Stimulated activated CD4-positive, alpha-beta T cell treated with anti-CD3 and anti-CD28 coated beads, Interleukin-12 subunit alpha, Interleukin-12 subunit beta, amount 100 ng/mL, for 24 hours (primary cell): ENCODE measurements at regions not wholly inside any gene's neighbourhood (a gene's known extent, or its start where the extent isn't known, plus 50 kb on each side); places are given as distances from the start of the nearest gene placed in this dataset.

Experiments
- DNase-seq, 2 experiments: peaks; one replicate each; pipeline ENCODE4 v3.0.0-alpha.2; 2020; ENCODE audit warnings: low read depth in 2 of 2

- DNase-seq = no peak
Observed at GRCh38 chr14:98741523-98741922, 530.5 kb downstream of the BCL11B start.

- DNase-seq = no peak
Observed at GRCh38 chr14:98742001-98742400, 530.0 kb downstream of the BCL11B start.

GRCh38 chr14:98743536-98743935, 528.5 kb downstream of the BCL11B start:
- no peak for DNase-seq

DNA sequence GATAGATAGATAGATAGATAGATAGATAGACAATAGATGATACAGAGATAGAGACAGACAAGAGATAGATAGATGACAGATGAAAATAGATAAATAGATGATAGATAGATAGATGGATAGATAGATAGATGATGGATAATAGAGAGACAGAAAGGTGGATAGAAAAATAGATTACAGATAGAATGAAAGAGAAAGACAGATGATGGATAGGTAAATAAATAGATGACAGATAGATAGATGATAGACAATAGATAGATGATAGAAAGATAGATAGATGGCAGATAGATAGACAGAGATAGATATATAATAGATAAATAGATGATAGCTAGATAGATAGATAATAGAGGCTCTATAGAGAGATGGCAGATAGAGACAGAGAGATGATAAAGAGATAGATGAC, 523.0 kb downstream of the BCL11B start:
- no peak for DNase-seq

DNA sequence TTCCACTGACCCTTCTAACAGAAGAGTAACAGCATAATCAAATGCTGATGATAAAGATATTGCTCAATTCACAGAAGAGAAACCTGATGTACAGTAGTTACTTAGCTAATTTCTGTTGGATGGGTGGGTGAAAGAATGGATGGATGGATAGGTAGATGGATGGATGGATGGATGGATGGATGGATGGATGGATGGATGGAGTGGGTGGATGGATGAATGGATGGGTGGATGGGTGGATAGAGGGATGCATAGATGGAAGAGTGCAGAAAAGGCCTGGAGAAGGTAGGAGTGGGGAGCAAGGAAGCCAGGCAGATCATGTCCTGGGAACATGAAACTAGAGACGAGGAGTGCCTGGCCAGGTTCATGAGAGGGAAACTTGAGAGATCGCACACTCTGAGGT, 520.9 kb downstream of the BCL11B start:
- no peak for DNase-seq

DNA sequence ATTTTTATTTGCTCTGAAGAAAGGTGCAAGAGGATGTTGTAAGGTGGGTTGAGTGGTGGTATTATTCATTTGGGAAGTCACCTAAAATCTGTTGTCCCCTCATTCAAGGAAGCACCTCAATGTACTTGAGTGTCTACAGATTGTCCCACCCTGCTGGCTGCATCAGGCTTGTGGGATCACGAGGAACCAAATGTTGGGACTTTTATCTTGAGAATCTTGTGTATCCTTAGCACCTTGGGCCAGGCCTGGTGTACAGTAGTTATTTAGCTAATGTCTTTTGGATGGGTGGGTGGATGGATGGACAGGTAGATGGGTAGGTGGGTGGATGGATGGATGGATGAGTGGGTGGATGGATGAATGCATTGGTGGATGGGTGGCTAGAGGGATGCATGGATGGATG, 519.3 kb downstream of the BCL11B start:
- DNase-seq = no peak

DNA sequence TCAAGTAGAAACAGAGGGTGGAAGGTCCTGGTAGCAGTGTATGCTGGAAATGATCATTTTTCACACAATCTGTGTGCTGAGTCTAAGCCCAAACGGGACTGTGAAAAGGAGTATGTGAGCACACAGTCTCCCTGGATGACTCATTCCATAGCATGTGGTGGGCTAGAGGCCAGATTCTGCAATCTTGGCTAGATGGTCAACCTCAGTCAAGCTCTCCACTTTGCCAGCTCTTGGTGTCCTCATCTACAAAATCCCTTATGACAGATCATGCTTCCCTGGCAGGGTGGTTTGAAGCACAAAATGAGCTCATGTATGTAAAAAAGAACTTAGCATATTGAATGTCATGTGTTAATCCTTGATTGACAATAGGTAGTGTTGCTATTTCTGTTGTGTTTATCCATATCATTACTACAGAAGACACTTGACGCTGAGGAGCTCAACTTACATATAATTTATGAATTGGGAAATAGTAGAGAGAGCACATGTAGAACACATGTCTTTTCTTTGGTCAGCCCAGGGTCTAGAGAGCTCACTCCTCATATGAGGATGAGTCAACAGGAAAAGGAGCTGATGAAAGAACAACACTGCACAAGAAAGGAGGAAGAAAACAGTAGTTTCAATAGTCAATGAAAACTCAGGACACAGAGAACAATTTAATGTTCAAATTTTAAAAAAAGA, 517.5 kb downstream of the BCL11B start:
- DNase-seq = no peak

DNA sequence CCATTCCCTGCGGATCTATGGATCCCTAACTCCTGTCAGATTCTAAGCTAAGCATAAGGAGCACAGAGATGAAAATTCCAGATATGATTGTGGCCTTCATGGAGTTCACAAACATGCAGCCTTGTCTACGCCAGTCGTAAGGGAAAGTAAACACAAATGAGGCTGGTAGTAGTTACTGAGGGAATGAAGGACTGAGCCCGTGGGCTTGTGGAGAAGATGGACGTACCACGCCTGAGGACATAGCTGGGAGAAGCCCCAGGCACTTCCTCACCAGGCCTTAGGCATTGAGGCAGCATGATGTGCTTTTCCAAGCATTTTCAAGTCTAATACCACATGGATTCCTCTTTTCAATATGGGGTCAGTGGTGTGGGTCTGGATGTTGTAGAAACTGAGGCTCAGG, 515.2 kb downstream of the BCL11B start:
- DNase-seq = no peak

DNA sequence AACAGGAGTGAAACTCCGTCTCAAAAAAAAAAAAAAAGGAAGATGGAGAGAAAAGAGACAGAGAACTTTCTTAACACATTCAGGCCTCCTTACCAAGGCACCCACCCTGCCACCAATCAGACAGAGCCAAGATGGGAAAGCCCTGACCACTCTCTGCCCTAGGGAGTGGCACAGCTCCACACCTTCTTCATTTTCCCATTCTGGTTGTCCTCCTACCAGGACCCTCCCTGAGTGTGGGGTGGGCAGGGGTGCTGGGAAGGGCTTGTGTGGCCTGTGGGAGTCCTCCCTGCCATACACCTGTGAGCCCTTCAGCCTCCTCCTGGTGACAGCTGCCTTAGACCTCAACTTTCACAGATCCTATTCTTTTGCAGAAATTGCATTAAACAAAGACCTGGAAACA, 513.6 kb downstream of the BCL11B start:
- no peak for DNase-seq

DNA sequence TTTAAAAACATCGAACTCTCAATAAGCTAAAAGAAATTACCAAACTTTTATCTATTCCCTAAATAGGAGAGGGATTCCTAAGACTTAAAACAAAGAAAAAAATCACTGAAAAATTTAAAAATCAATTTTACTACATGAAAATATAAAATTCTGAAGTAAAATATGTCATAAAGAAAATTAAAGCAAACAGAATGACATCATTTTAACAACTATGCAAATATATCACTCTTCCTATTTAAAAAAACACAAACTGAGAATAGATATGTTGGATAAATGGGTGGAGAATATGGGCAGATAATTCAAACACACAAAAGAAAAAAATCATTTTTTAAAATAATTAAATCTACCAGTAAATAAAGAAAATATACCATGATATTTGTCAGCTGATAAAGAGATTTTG, 510.0 kb downstream of the BCL11B start:
- DNase-seq = no peak

GRCh38 chr14:98766818-98767217, 505.2 kb downstream of the BCL11B start:
- DNase-seq = no peak

DNA sequence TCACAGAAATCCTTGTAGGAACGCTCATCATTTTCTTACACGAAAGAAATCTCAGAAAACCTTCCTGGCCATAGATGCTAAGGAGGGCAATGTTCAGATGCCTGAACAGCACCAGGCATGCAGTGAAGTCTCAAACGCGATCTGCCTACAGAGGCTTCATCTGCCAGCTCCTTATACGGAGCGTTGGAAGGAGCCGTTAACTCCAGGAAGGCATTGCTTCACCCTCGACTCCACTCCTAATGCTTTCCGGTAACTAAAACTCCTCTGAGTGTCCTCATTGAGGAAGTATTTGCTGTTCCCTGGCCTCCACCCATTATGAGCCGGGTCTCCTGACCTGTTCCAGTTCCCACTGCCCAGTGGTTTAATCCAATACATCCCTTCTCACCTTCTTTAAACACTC, 502.7 kb downstream of the BCL11B start:
- no peak for DNase-seq

DNA sequence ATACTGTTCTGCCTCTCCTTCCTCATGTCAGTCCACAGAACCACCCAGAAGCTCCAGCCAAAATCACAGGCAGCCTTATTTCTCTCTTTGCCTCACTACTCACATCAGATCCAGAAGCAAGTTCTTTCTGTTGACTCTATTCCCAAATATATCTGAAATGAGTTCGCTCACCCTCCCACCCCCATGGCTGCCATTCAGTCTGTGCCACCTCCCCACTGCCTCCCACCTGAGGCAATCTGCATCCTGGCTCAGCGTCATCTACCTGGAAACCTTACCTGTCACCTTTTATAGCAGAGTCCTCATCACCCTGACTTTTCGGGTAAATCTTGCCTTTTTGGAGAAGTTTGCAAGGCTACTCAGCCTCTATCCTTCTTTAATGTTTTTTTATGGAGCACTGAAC, 501.8 kb downstream of the BCL11B start:
- DNase-seq = no peak

- DNase-seq = no peak
Observed at GRCh38 chr14:98773814-98774213, 498.2 kb downstream of the BCL11B start.

- no peak for DNase-seq
Observed at GRCh38 chr14:98775892-98776291, 496.1 kb downstream of the BCL11B start.

GRCh38 chr14:98782062-98782461, 489.9 kb downstream of the BCL11B start:
- no peak for DNase-seq

DNA sequence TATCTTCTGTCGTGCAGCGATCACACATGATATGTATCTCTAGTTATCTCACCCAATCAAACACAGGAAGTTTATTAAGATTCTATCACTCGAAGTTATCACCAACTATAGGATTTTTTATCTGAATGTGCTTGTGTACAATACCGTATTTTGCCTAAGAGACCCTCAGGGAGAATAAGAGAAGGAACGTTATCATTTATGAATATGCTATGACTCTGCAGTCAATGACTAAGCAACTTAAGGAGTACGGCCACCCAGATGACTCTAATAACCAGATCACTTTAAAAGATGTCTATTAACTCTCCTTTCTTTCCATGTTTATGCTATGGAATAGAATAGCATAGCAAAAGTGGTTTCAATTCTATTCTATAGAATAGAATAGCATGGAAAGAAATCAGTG, 486.4 kb downstream of the BCL11B start:
- DNase-seq = no peak

- no peak for DNase-seq
Observed at GRCh38 chr14:98786456-98786855, 485.5 kb downstream of the BCL11B start.

GRCh38 chr14:98791661-98792060, 480.3 kb downstream of the BCL11B start:
- no peak for DNase-seq

- no peak for DNase-seq
Observed at GRCh38 chr14:98792171-98792570, 479.8 kb downstream of the BCL11B start.

DNA sequence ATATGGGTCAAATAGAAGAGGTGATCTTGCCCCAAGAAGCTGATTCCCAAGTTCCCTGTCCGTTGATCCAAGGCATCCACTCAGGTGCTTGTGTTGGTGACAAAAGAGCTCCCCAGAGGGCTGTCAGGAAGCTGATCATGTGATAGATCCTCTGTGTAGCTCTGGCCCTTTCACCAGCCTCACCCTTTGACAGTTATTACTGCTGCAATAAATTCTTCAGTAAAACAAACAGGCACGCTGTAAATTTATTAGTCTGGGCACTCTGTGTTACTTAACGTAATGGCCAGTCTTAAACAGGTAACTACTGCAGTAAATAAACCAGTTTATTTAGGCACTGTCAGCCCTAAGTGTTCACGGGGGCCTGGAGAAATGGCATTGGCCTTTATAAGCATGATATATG, 473.9 kb downstream of the BCL11B start:
- DNase-seq = no peak

DNA sequence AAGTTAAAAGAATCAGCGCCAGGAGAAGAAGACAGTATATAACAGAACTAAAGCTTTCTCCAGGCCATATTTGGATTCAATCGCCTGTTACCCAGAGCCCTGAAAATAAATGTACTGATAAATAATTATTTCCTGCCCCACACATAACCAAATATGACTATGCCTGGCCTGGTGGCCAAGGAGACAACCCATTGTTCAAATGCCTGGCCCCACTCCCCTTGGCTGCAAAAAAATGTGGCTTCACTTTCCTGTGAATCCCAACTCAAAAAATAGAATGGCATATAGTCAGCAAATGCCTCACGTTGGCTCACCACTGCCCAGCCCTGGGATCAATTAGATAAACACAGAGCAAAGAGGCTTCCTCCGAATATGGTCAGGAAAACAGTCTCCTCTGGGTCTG, 472.1 kb downstream of the BCL11B start:
- no peak for DNase-seq

DNA sequence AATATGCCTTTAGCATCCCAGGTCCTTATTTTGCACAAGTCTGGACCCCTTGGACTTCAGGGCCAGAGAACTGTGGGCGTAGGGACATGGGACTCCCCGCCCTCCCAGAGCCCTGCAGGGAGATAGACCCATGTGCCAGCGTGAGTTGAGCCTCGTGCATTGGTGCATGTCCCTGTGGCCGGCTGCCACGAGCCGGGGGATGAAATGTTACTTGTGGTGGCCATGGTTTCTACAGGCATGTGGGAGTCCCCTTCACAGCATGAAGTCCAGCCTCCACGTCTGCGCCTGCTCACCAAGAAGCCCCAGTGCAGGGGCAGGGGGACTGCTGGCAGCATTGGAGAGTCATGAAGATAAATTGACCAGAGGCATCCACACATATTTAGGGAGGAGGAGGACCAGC, 470.0 kb downstream of the BCL11B start:
- DNase-seq = no peak

GRCh38 chr14:98803196-98803595, 468.8 kb downstream of the BCL11B start:
- no peak for DNase-seq
